Activated CD4-positive, alpha-beta T cell treated with anti-CD3 and anti-CD28 coated beads for 24 hours (primary cell): ENCODE measurements at regions not wholly inside any gene's neighbourhood (a gene's known extent, or its start where the extent isn't known, plus 50 kb on each side); places are given as distances from the start of the nearest gene placed in this dataset.

Source experiments
- DNase-seq, 2 donors: peaks; one replicate each; pipeline ENCODE4 v3.0.0-alpha.2; 2020; ENCODE audit warnings: low read depth in 2 of 2

- no peak for DNase-seq
Observed at GRCh38 chr14:76974365-76974764, 54.1 kb downstream of the IRF2BPL start.

GRCh38 chr14:76971549-76971948 is 57.0 kb downstream of the IRF2BPL start:
- DNase-seq, result no peak

- no peak for DNase-seq
Observed at GRCh38 chr14:76968621-76969063, 59.9 kb downstream of the IRF2BPL start.

- DNase-seq, result no peak
Observed at GRCh38 chr14:76967788-76968187, 60.7 kb downstream of the IRF2BPL start.

- no peak for DNase-seq
Observed at GRCh38 chr14:76965232-76965631, 63.3 kb downstream of the IRF2BPL start.

- DNase-seq, result peak in 1 of 2 donors; percentile 27
Observed at GRCh38 chr14:76964695-76965094, 63.8 kb downstream of the IRF2BPL start.

GRCh38 chr14:76963372-76963771 is 65.1 kb downstream of the IRF2BPL start:
- no peak for DNase-seq

GRCh38 chr14:76962303-76962660 is 66.2 kb downstream of the IRF2BPL start:
- DNase-seq, result no peak

GRCh38 chr14:76961631-76962302 is 66.7 kb downstream of the IRF2BPL start:
- peak; percentile 98 for DNase-seq

GRCh38 chr14:76958980-76959710 is 69.4 kb downstream of the IRF2BPL start:
- DNase-seq, result no peak

- no peak for DNase-seq
Observed at GRCh38 chr14:76958020-76958979, 70.2 kb downstream of the IRF2BPL start.

- DNase-seq, result no peak
Observed at GRCh38 chr14:76957224-76957891, 71.2 kb downstream of the IRF2BPL start.

- peak; percentile 78 to 80 for DNase-seq
Observed at GRCh38 chr14:76956316-76957090, 72.0 kb downstream of the IRF2BPL start.

- DNase-seq, result peak in 1 of 2 donors; percentile 43
Observed at GRCh38 chr14:76955575-76956315, 72.8 kb downstream of the IRF2BPL start.

GRCh38 chr14:76954394-76955190 is 73.9 kb downstream of the IRF2BPL start:
- no peak for DNase-seq

- DNase-seq, result no peak
Observed at GRCh38 chr14:76953311-76953945, 75.1 kb downstream of the IRF2BPL start.

- DNase-seq, result no peak
Observed at GRCh38 chr14:76951166-76951565, 77.3 kb downstream of the IRF2BPL start.

- no peak for DNase-seq
Observed at GRCh38 chr14:76950055-76951020, 78.2 kb downstream of the IRF2BPL start.
